NCI-H1092 treated with DMSO at 0.1 percent for 48 hours (cell line): ENCODE measurements at regions not wholly inside any gene's neighbourhood (a gene's known extent, or its start where the extent isn't known, plus 50 kb on each side); places are given as distances from the start of the nearest gene placed in this dataset.

Source experiments
- DNase-seq: peaks from one replicate; lab custom pipeline; 2025; lab: John Stamatoyannopoulos, UW

DNA sequence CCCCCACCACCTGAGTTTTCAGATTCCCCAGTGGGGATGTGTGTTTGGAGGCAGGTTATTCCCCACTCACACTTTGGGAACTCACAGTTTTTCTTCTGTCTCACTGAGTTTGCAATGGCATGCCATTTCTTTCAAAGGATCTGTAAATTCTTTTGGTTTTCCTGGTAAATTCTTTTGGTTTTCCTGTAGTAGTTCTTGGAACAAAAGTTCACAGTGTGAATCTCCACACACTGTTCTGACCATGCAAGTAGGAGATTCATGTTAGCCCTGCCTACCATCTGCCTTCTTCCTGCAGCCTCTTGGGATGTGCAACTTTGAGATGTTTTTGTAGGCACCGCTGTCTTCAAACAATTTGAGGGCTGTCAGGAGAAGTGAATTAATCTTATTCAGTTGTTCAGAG is 165.6 kb upstream of the OGFRL1 start:
- no peak for DNase-seq

DNA sequence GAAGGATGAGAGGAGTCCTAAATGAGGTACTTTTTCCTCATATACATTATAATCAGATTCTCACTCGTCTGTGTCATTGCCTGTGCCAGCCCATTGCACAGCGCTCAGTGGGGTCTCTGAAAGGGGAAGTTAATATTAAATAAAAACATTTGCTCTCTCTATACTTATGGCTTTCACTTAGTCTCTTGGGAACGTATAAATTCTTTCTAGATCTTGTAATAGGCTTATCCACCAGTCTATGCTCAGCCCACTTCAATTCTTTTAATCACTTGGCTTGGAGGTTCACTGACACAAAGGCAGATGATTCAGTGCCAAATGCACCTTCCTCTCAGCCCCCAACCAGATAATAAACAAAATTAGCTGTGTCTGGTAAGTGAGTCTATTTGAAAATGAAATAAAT is 164.3 kb upstream of the OGFRL1 start:
- no peak for DNase-seq

DNA sequence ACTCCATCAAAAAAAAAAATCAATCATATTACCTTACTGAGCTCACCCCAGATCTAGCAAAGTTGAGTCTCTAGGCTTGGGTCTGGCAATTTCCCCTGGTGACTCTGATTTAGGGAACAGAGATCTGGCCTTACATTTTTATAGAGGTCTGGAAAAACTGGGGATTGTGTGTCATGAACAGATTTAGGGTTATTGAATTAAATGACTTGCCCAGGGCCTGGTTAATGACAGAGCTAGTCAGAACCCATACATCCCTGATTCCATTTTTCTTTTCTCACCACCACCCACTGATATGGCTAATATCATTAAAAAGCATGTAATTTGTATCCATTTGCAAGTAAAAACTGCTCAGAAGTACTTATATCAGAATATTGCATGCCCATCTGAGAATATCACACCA is 163.4 kb upstream of the OGFRL1 start:
- no peak for DNase-seq

DNA sequence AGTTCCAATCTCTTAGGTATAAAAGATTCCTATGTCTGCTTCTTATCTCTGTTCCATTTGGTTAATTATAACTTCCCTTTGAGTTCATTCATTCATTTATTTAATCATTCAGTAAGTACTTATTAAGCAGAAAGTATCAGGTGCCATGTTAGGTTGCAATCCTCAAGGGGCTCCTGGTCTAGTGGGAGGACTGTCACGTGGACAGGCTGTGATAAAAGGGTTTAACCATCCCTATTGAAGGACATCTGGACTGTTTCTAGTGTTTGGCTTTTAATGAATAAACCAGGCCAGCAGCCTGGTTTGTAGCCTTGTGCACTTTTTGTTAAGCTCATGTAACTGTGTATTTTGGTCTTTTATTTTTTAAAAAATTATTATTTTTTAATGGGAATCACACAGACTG is 162.1 kb upstream of the OGFRL1 start:
- no peak for DNase-seq

DNA sequence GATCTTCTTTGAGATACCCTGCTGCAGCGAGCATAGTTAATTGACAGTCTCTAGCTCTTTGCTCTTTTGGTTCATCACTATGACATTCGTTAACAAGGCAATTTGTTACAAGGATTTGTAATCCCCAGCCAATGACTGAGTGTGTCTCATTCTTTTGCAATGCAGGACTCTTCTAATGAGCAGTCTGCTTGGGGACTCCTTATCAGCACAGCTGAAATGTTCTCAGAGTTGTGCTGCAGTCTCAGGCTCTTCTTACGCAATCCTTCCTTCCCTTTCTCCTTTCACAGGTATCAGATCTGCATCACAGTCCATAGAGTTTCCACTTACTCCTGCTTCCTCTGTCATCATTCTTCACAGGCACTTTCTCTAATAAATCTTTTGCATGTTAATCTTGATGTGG is 161.2 kb upstream of the OGFRL1 start:
- DNase-seq, result no peak

DNA sequence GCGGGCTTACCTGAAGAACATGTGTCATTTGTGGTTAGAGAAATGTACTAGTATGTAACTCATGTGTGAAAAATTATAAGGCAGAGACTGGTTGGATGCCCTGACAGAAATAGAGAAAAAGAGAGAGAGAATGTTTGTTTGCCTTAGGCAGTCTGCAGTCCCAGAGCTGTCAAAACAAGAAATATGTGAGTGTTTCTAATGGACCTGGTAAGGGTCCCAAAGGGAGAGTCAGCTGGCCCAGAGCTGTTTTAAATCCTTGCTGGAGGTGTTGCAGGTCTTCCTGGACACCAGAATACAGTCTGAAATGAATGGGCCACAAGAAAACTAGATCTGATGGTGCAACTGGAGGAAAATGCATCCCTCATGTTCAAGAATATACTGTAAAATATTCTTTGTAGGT is 158.3 kb upstream of the OGFRL1 start:
- no peak for DNase-seq

DNA sequence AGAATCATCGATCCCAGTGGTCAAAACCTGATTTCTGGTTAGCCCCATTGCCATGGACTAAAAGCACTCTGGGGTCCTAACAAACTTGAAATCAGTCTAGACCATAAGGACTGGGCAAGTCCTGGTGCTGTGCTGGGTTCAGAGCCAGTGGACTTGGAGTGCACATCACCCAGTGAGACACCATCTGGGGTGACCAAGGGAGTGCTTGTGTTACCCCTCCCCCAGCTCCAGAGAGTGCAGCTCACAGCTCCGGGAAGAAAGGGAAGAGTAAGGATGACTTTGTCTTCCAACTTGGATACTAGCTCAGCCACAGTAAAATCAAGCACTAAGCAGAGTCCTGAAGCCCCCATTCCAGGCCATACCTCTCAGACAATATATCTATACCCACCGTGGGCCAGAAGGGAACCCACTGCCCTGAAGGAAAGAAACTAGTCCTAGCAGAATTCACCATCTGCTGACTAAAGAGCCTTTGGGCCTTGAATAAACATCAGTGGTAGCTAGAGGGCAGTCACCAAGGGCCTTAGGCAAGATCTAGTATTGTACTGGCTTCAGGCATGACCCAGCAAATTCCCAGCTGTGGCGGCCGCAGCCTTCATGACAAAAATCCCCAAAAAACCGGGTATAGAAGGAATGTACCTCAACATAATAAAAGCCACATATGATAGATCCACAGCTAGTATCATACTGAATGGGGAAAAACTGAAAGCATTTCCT is 153.5 kb upstream of the OGFRL1 start:
- no peak for DNase-seq

DNA sequence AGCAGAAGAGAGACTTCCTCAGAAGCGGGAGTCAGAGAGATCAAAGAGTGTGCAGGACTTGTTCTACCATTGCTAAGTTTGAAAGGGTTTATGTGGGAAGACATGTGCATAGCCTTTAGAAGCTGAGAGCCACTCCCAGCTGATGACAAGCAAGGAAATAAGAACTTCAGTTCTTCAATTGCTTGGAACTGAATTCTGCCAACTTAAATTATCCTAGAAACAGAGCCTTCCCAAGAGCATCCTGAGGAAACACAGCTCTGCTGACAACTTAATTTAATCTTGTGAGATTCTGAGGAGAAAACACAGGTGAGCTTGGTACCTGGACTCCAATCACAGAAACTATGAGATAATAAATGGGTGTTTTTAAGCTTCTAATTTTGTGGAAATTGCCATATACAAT is 150.6 kb upstream of the OGFRL1 start:
- DNase-seq, result no peak

DNA sequence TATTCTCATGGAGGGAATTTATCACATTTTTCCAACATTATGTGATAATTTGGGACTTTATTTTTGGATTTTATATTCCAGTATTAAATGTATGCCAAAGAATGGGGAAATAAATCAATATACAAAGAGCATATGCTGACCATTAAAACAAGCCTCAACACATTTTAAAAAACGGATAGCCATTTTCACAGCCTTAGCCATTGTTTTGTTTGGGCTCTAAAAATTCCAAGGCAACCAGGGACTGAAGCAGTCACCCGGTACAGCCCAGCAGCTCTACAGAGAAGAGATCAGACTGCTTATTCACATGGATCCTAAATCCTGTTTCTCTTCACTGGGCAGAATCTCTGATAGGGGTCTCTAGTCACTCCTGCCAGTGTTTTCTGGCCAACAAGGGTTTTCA is 150.2 kb upstream of the OGFRL1 start:
- DNase-seq, result no peak

DNA sequence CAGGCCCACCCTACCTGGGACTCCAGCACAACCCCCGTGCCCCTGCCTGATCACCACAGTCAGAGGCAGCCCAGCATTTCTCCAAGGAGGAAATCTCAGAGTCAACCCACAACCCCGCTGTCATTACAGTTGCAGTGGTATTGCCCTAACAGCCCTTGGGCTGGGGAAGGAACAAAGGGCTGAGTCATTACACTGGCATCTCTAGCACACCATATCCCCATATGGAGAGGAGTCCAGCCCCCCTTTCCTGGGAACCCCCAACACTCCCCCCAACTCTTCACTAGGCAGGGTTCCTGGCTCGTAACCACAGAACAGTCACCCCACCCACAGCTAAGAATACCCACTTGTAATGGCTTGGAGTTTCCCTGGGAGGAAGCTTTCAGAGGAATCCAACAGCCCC is 149.4 kb upstream of the OGFRL1 start:
- DNase-seq, result no peak

DNA sequence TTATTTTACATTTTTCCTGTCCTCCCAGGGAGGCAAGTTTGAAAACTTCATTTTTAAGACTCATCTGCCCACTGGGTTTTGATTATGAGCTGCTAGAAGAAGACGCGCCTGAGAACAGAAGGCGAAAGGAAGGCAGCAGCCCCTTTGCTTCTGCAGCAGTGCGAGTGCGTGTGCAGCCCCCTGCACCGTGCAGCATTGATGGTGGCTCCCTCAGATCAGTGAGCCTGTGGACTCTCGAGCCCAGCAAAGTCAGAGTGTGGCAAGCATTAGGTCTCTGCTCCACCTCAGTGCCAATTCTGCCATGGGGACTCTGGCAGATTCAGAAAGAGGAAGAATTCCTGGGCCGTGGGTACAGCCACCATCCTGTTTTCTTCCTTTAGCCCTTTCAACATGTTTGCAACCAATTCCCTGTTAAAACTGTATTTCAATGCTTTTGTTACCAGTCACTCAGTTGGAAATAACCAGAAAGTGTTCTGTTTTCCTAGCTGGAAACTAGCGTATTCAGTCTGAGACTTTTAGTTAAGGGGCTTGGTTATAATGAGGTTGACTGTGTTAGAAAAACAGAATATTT is 134.8 kb upstream of the OGFRL1 start:
- DNase-seq, result no peak

DNA sequence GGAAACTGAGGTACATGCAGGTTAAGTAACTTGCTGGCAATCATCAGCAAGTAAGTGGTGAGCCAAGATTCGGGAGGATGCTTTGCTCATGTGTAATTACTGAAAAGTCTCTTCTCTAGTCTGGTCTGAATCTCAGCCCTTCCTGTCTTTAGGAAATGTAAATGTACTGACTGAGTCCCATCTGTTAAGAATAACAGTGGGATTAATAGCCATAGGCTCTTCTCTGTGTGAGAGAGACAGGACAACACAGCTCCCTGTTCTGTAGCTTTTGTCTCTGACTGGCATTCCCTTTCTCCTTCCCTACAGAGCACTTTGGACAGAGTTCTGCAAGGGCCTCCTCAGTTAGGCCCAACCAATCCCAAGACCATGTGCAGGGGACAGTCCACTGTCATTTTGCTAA is 131.3 kb upstream of the OGFRL1 start:
- no peak for DNase-seq

DNA sequence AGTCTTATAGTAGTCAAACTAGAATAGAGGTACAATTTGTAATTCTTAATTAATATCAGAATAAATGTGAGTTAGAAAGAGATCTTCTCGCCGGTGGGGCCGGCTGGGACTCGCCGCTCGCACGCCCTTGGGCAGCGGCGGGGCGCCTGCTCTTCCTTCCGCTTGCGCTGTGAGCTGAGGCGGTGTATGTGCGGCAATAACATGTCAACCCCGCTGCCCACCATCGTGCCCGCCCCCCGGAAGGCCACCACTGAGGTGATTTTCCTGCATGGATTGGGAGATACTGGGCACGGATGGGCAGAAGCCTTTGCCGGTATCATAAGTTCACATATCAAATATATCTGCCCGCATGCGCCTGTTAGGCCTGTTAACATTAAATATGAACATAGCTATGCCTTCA is 123.7 kb upstream of the OGFRL1 start:
- no peak for DNase-seq

DNA sequence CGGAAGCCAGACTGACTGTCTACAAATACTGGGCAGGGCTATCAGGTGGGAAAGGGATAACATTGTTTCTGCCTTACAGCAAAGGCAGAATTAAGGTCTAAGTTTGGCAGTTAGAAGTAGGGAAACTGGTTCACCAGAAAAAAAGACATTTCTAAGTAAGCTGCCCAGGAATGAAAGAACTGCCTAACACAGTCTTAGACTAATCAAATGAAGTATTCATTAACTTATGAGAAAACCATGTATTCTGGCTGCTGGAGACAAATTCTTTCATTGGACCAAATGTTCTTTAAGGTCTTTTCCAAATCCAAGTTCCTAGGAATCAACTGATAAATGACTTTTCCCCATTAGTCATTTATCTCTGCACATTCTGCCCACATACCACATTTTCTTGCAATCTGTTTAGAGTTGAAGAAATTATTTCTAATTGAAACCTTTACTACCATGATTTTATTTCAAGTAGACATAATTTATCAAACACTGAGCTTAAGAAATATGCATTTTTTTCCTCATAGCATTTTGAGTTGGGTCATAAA is 120.3 kb upstream of the OGFRL1 start:
- no peak for DNase-seq

DNA sequence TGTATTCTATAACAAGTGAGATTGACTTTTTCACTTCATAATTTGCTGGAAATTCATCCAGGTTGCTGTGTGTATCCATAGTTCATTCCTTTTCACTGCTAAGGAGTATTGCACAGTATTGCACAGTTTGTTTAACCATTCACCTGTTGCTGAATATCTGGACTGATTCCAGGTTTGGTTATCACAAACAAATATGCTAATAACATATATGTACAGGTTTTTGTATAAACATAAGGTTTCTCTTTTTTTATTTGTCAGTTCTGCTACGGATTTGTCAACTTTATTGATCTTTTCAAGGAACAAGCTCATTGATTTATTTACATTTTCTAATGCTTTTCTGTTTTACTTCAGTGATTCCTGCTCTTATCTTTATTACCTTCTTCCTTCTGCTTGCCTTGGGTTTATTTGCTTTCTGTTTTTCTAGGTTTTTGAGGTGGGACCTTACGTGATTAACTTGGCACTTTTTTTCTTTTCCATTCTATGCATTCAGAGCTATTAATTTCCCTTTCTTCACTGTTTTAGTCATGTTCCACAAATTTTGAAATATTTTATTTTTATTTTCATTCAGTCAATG is 117.0 kb upstream of the OGFRL1 start:
- DNase-seq, result no peak

DNA sequence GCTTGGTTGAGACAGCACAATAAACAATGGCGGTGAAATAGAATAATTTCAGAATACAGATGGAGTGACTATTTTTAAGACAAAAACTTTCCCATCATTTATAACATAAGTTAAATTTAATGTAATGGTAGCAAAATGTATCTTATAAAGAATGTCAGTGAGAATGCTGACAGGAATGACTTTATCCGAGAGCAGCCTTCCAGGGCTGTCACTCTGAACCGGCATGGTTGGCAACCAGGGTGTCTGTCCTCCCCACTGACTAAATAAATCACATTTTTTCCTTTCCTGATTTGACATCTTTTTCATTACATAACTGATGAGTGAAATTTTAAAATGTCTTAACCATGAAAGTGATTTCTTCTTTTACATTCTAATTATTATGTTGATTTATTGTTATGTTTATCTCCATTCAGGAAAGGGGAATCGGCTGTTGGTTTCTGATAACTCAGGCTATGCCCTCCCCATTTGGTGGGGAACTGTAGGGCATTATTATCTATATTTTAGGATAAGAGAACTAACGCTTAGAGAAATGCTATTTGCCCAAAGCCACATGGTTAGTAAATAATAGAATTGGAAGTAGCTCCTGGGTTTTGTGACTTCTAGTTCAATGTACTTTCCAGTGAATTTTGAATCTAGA is 109.2 kb upstream of the OGFRL1 start:
- no peak for DNase-seq

DNA sequence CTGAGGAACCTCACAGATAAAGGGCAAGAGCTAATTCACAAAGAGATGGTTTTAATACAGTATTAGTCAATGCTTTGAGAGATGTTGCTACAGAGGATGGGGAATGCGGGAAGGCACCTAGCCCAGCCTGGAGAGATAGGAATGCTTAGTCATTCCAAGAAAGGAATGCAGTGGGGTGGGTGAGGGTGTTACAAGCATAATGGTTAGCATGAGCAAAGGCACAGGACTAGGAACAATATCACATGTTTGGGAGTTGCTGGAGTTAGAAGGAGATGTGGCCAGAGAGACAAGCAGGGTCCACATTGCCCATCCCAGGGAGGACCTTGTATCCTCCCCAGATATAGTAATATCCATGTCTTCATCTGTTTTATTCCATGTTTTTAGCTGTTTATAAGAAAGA is 107.0 kb upstream of the OGFRL1 start:
- no peak for DNase-seq

DNA sequence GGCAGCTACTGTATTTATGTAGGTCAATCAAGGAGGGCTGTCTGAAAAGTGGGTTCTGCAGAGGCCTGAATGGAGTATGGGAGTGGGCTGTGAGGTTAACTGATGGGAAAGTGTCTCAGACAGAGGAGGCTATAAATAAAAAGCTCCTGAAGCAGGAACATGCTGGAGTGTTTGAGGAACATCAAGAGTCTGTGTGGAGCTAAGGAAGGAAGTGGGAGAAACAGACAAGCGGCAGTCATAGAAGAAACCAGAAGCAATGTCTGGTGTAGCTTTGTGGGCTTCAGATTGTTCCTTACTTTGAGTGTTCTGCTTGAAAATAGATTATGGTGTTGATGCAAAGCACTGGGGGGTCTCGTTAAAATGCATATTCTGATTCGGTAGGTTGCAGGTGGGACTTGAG is 101.5 kb upstream of the OGFRL1 start:
- DNase-seq, result no peak

DNA sequence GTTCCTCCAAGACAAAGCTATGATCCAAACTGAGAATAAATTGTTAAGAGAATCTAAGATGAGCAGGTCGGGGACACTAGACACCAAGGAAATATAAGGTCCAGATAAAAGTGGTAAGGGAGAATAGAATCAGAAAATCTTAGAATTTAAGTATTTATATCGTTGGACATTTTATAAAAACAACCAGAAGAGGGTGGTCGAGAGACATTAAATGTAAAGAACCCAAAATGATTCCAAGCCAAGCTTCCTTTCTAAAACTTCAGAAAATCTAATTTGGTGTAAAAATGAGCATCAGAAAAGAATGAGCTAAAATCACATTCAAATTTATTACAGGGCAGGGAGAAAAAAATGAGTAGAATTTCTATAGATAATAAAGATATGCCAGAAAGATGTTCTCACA is 97.8 kb upstream of the OGFRL1 start:
- DNase-seq, result peak; percentile 11

DNA sequence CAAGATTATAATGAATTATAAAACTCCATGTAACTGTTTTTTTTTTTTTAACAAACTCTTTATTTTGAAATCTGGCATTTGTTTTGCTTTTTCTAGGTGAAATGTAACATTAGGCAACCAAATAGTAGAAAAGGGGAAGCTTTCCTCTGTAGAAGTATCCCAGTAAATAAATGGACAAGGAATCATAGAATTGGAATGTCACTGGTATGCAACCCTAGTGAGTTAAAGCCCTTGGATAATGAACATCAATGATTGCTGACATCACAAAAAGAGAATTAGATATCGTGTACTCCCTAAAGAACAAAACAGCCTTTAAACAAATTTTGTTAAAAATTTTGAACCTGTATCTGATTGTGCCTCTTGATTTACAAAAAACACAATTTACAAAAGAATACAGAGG is 93.9 kb upstream of the OGFRL1 start:
- no peak for DNase-seq

DNA sequence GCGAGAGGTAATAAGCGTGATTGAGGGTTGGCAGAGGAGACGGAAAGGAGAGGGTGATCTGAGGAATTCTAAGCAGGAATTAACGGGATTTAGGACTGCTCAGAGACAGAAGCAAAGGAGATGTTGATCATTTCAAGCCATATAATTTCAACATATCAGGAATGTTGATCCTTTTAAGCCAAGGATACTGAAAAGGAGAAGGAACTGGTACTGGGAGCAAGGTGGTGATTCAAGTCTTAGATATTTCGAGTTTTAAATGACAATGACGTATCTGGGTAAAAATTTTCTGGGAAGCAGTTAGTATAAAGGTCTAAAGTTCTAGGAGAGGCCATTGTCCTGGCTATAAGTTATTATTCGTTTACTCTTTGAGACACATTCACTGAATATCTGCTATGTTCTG is 91.3 kb upstream of the OGFRL1 start:
- no peak for DNase-seq

DNA sequence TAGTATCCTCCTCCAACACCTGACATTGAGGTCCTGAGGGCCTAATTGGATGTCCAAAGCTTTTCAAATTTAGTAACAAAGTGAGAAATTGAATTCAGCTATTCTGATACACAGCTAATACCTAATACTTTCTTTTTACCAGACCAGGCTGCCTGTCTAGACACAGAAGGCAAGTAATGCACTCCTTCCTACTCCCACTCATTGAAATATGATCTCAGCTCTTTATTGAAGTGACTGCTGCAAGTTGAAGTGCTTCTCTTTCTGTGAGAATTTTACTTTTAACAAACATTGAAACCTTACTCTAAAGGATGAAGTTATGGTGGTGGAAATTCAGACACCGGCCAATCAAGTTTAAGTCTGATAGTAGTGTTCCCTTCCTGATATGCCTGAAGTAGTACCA is 90.8 kb upstream of the OGFRL1 start:
- no peak for DNase-seq

DNA sequence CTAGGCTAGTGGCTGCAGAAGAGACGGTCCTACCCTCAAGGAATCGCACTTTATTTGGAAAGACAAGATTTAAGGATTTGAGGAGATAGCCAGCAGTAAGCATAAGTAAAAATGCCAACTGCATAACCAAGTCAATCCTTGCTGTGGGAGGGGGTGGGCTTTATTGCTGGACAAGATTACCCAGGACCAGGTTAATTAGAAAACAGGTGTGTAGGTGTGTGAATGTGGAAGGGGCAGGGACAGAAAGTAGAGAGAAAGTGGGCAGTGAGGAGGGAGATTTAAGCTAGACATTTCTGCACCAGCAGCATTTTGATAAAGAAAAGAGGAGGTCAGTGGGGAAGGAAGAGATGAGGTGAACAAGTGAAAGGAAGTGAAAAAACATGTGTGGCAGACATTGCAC is 89.7 kb upstream of the OGFRL1 start:
- no peak for DNase-seq
